PC-9 (cell line): ENCODE measurements at regions not wholly inside any gene's neighbourhood (a gene's known extent, or its start where the extent isn't known, plus 50 kb on each side); places are given as distances from the start of the nearest gene placed in this dataset. TPM values are rescaled to one million over a fixed set of nuclear protein-coding genes. Genes with fewer than 3 reads are reported as not detected.
A peak's percentile ranks its signal among the peaks of the same experiment; 100 is the strongest.

Source experiments
- BruUV-seq: library from RNA; stranded (reverse); fragments of 400-500 nt; replicated peaks from 2 replicates; lab custom pipeline; 2021; lab: Mats Ljungman, UMichigan
- CTCF ChIA-PET: fragments of 300-600 bp; sonication (Branson Sonifier 250); formaldehyde crosslinking; loops from one replicate; lab custom pipeline; 2022; ENCODE audit warnings: antibody characterized with exemption; lab: Charles Lee
- POLR2A ChIA-PET: fragments of 300-600 bp; sonication (Branson Sonifier 250); formaldehyde crosslinking; loops from one replicate; lab custom pipeline; 2022; ENCODE audit warnings: antibody characterized with exemption; ENCODE audit not compliant: unreplicated experiment; lab: Charles Lee
- DNase-seq, 2 experiments: peaks; one replicate each; pipeline versions ENCODE4 v3.0.0 to v3.0.0-alpha.2; 2015 to 2022; ENCODE audit warnings: mixed read lengths in 1 of 2
- H2AFZ ChIP-seq: fragments of 200-600 bp; sonication (generic); 2 replicates; pipeline ENCODE4 v1.8.1; 2017; ENCODE audit warnings: antibody characterized with exemption
- H3F3A ChIP-seq: fragments of 200-600 bp; sonication (generic); 2 replicates; pipeline ENCODE4 v1.8.1; 2017; ENCODE audit warnings: antibody characterized with exemption, mild to moderate bottlenecking, low read depth; ENCODE audit not compliant: insufficient read depth
- H3K27ac ChIP-seq: fragments of 200-600 bp; sonication (generic); 2 replicates; pipeline ENCODE4 v1.6.1; 2016; ENCODE audit warnings: mixed run types
- H3K27me3 ChIP-seq: fragments of 200-600 bp; sonication (generic); 2 replicates; pipeline ENCODE4 v1.6.1; 2016; ENCODE audit warnings: low read depth, mixed run types; ENCODE audit not compliant: insufficient read depth
- H3K36me3 ChIP-seq: fragments of 200-600 bp; sonication (generic); 2 replicates; pipeline ENCODE4 v1.6.1; 2016; ENCODE audit warnings: low read depth, mixed run types
- H3K4me1 ChIP-seq: fragments of 200-600 bp; sonication (generic); replicated peaks from 2 replicates; pipeline ENCODE4 v1.6.1; 2016; ENCODE audit warnings: mixed run types; ENCODE audit not compliant: insufficient read depth
- H3K4me2 ChIP-seq: fragments of 200-600 bp; sonication (generic); 2 replicates; pipeline ENCODE4 v1.6.1; 2017; ENCODE audit warnings: mixed run types
- H3K4me3 ChIP-seq: fragments of 200-600 bp; sonication (generic); 2 replicates; pipeline ENCODE4 v1.6.1; 2016; ENCODE audit warnings: mixed run types
- H3K79me2 ChIP-seq: fragments of 200-600 bp; sonication (generic); 2 replicates; pipeline ENCODE4 v1.6.1; 2017; ENCODE audit warnings: low read depth, mixed run types
- H3K9me2 ChIP-seq: fragments of 200-600 bp; sonication (generic); 2 replicates; pipeline ENCODE4 v1.8.1; 2017; ENCODE audit warnings: mild to moderate bottlenecking; ENCODE audit not compliant: insufficient read depth
- H3K9me3 ChIP-seq: fragments of 200-600 bp; sonication (generic); 2 replicates; pipeline ENCODE4 v1.8.1; 2016; ENCODE audit warnings: low read depth; ENCODE audit not compliant: insufficient read depth
- H4K20me1 ChIP-seq: fragments of 200-600 bp; sonication (generic); 2 replicates; pipeline ENCODE4 v1.8.1; 2017; ENCODE audit not compliant: insufficient read depth
- EZH2 ChIP-seq: fragments of 200-600 bp; sonication (generic); IDR thresholded peaks from 2 replicates; pipeline ENCODE4 v1.8.0; 2017; ENCODE audit warnings: antibody characterized with exemption, low read depth
- intact Hi-C: fragments of 100-400 bp; cut with micrococcal nuclease; formaldehyde crosslinking; loops from one replicate; pipeline ENCODE4 v1.10.0; 2022; ENCODE audit not compliant: unreplicated experiment
- microRNA-seq: library from miRNA; unstranded; fragments of <30 nt; microRNA quantifications from one replicate; pipeline ENCODE4 v1.2.0, GENCODE V29; 2021; ENCODE audit warnings: borderline number of aligned reads, borderline replicate concordance
- TF ChIP-seq, protein P1 (sequence below): fragments of 200-600 bp; sonication (generic); conservative IDR thresholded peaks from 2 replicates; pipeline ENCODE4 v1.6.1; 2017; ENCODE audit warnings: mixed run types, antibody characterized with exemption, mild to moderate bottlenecking, moderate library complexity

DNA sequence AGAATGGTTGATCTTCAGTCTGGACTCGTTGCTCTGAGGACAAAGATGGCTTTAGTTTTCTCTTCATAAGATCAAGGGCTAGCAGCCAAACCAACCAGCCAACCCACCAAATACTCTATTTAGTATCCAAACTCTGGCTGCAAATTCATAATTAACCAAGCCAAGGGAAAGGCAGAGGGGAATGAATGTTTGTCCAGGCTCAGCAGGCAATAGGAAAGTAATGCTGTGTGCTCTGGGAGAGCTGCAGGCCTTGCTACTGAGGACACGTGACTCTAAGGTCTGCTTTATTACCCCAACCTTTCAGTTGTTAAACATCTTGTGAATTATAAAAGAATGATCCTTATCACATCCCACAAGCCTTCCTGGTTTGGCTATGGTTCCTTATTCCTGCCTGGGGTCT lies 52.3 kb upstream of the GALNT15 start:
- H3K27ac ChIP-seq, result no peak overlapping the region
- peaks cover 6% of the 10 kb centered on the region; the same call in 1 of the 2 replicates for H3K4me1 ChIP-seq
- ChIA-PET POLR2A (no interaction called here), CTCF (no interaction called here)
- peaks cover 9% of the 10 kb centered on the region; the same call in 1 of the 2 replicates for H3F3A ChIP-seq
- H3K79me2 ChIP-seq, result no peaks in the 10 kb centered on the region
- H3K9me2 ChIP-seq, result no peaks in the 10 kb centered on the region
- H3K9me3 ChIP-seq, result no peaks in the 10 kb centered on the region
- BruUV-seq, result no TSS peak
- TF ChIP-seq, protein P1, sequence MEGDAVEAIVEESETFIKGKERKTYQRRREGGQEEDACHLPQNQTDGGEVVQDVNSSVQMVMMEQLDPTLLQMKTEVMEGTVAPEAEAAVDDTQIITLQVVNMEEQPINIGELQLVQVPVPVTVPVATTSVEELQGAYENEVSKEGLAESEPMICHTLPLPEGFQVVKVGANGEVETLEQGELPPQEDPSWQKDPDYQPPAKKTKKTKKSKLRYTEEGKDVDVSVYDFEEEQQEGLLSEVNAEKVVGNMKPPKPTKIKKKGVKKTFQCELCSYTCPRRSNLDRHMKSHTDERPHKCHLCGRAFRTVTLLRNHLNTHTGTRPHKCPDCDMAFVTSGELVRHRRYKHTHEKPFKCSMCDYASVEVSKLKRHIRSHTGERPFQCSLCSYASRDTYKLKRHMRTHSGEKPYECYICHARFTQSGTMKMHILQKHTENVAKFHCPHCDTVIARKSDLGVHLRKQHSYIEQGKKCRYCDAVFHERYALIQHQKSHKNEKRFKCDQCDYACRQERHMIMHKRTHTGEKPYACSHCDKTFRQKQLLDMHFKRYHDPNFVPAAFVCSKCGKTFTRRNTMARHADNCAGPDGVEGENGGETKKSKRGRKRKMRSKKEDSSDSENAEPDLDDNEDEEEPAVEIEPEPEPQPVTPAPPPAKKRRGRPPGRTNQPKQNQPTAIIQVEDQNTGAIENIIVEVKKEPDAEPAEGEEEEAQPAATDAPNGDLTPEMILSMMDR, result no peak
- TF ChIP-seq EZH2, result no peak
- DNase-seq, result no peak
- no peak overlapping the region for H2AFZ ChIP-seq
- no peak overlapping the region for H3K4me3 ChIP-seq
- H3K27me3 ChIP-seq, result no peaks in the 10 kb centered on the region
- H4K20me1 ChIP-seq, result no peaks in the 10 kb centered on the region
- intact Hi-C loops, result no loop called here
- H3K36me3 ChIP-seq, result no peaks in the 10 kb centered on the region
- H3K4me2 ChIP-seq, result no peak overlapping the region

DNA sequence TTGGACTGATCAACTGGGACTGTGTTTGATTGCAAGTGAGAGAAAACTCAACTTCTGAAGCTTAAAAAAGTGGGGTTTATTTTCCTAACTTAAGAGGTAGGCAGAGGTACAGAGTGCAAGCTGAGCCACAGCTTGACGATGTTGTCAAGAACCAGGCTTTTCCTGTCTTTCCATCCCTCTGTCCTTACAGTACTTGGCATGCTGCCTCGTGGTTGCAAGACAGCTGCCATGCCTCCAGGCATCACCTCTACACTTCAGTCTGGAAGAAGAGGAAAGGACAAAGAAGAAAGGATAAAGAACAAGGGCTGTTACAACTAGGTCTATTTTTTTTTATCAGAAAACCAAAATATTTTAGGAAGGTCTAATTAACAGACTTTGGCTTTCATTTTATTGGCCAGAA lies 51.8 kb upstream of the GALNT15 start:
- ChIA-PET POLR2A (no interaction called here), CTCF (no interaction called here)
- Histone ChIP-seq H3K4me1 (peaks cover 6% of the 10 kb centered on the region; the same call in 1 of the 2 replicates), H3K36me3 (no peaks in the 10 kb centered on the region), H2AFZ (no peak overlapping the region), H3K79me2 (no peaks in the 10 kb centered on the region), H3K9me3 (no peaks in the 10 kb centered on the region), H3K9me2 (no peaks in the 10 kb centered on the region), H3K4me3 (no peak overlapping the region), H3K27me3 (no peaks in the 10 kb centered on the region), H4K20me1 (no peaks in the 10 kb centered on the region), H3K27ac (no peak overlapping the region), H3K4me2 (no peak overlapping the region), H3F3A (peaks cover 9% of the 10 kb centered on the region; the same call in 1 of the 2 replicates)
- no peak for TF ChIP-seq EZH2
- TF ChIP-seq, protein P1, result no peak
- intact Hi-C loops, result no loop called here
- no TSS peak for BruUV-seq
- no peak for DNase-seq

DNA sequence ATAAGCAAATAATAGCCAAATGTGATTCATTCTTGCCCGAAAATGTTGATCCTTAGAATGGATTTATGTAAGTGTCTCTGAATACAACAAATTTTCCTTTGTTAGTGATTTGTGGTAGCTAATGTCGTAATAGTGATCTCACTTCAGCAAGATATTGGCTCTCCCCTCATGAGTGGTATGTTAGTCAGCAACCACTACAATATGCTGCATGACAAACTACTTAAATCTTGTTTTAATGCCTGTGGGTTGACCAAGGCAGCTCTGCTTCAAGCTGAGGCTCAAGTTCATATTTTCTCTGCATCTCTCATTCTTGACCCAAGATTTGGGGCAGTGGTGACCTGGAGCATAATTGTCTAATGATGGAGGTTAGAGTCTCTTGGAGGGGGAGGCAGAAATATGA lies 49.8 kb upstream of the GALNT15 start:
- H2AFZ ChIP-seq, result no peak overlapping the region
- H3K9me3 ChIP-seq, result no peaks in the 10 kb centered on the region
- peaks cover 9% of the 10 kb centered on the region; the same call in 1 of the 2 replicates for H3F3A ChIP-seq
- no peaks in the 10 kb centered on the region for H3K79me2 ChIP-seq
- no peaks in the 10 kb centered on the region for H3K9me2 ChIP-seq
- H3K4me1 ChIP-seq, result peaks cover 6% of the 10 kb centered on the region; the same call in 1 of the 2 replicates
- no peak overlapping the region for H3K4me2 ChIP-seq
- CTCF ChIA-PET, result no interaction called here
- peak in 1 of 2 experiments; percentile 52 for DNase-seq
- H3K36me3 ChIP-seq, result no peaks in the 10 kb centered on the region
- H4K20me1 ChIP-seq, result no peaks in the 10 kb centered on the region
- POLR2A ChIA-PET, result no interaction called here
- no peak overlapping the region for H3K4me3 ChIP-seq
- intact Hi-C loops, result no loop called here
- no TSS peak for BruUV-seq
- H3K27ac ChIP-seq, result no peak overlapping the region
- TF ChIP-seq, protein P1, result no peak
- TF ChIP-seq EZH2, result no peak
- no peaks in the 10 kb centered on the region for H3K27me3 ChIP-seq

Small RNA genes in the stretch of these regions (microRNA-seq; reads per million reads assigned to microRNA genes)
- gene MIR563, result not detected
